ENCODE measurements at regions not wholly inside any gene's neighbourhood (a gene's known extent, or its start where the extent isn't known, plus 50 kb on each side); places are given as distances from the start of the nearest gene placed in this dataset.

GRCh38 chr17:53950207-53950857, 127.6 kb downstream of the KIF2B start:
- no peak overlapping the region for H3K4me3 Mint-ChIP-seq
- H3K9me3 Mint-ChIP-seq, result peaks cover 24% of the 10 kb centered on the region
- H3K27me3 Mint-ChIP-seq (ENCODE audit: low read depth), result no peaks in the 10 kb centered on the region
- H3K36me3 Mint-ChIP-seq (ENCODE audit: low read depth), result no peaks in the 10 kb centered on the region
- no peak overlapping the region for H3K27ac Mint-ChIP-seq
- H3K4me1 Mint-ChIP-seq, result no peaks in the 10 kb centered on the region
- peak in 1 of 3 experiments; percentile 31 for TF ChIP-seq CTCF (IDR thresholded peaks at IDR 0.05; ENCODE audit: unreplicated experiment in 3 of 3)

GRCh38 chr17:53950858-53951250, 128.1 kb downstream of the KIF2B start:
- Mint-ChIP-seq H3K4me1 (no peaks in the 10 kb centered on the region), H3K27me3 (ENCODE audit: low read depth) (no peaks in the 10 kb centered on the region), H3K27ac (no peak overlapping the region), H3K4me3 (no peak overlapping the region), H3K36me3 (ENCODE audit: low read depth) (no peaks in the 10 kb centered on the region), H3K9me3 (peaks cover 27% of the 10 kb centered on the region)
- TF ChIP-seq CTCF (IDR thresholded peaks at IDR 0.05; ENCODE audit: unreplicated experiment in 3 of 3), result no peak

GRCh38 chr17:53971361-53971760, 148.6 kb downstream of the KIF2B start:
- no peak overlapping the region for H3K27ac Mint-ChIP-seq
- H3K4me1 Mint-ChIP-seq, result no peaks in the 10 kb centered on the region

GRCh38 chr17:53979991-53980390, 157.3 kb downstream of the KIF2B start:
- no peak overlapping the region for H3K27ac Mint-ChIP-seq
- H3K4me1 Mint-ChIP-seq, result no peaks in the 10 kb centered on the region
- no peaks in the 10 kb centered on the region for H3K36me3 Mint-ChIP-seq (ENCODE audit: low read depth)
- H3K9me3 Mint-ChIP-seq, result no peaks in the 10 kb centered on the region
- H3K27me3 Mint-ChIP-seq (ENCODE audit: low read depth), result no peaks in the 10 kb centered on the region
- no peak overlapping the region for H3K4me3 Mint-ChIP-seq
- no peak for TF ChIP-seq CTCF (IDR thresholded peaks at IDR 0.05; ENCODE audit: unreplicated experiment in 3 of 3)

More at GRCh38 chr17:53971361-53971760, 148.6 kb downstream of the KIF2B start:
- Mint-ChIP-seq H3K4me3 (no peak overlapping the region), H3K9me3 (no peaks in the 10 kb centered on the region), H3K36me3 (ENCODE audit: low read depth) (no peaks in the 10 kb centered on the region), H3K27me3 (ENCODE audit: low read depth) (no peaks in the 10 kb centered on the region)
- TF ChIP-seq CTCF (IDR thresholded peaks at IDR 0.05; ENCODE audit: unreplicated experiment in 3 of 3), result no peak

- H3K27me3 Mint-ChIP-seq (ENCODE audit: low read depth), result peaks cover 4% of the 10 kb centered on the region
- H3K4me3 Mint-ChIP-seq, result no peak overlapping the region
- no peaks in the 10 kb centered on the region for H3K4me1 Mint-ChIP-seq
- H3K36me3 Mint-ChIP-seq (ENCODE audit: low read depth), result no peaks in the 10 kb centered on the region
- TF ChIP-seq CTCF (IDR thresholded peaks at IDR 0.05; ENCODE audit: unreplicated experiment in 3 of 3), result no peak
- no peaks in the 10 kb centered on the region for H3K9me3 Mint-ChIP-seq
- H3K27ac Mint-ChIP-seq, result no peak overlapping the region
Measured at GRCh38 chr17:53996131-53996530, 173.4 kb downstream of the KIF2B start.

GRCh38 chr17:53996890-53997289, 174.2 kb downstream of the KIF2B start:
- no peaks in the 10 kb centered on the region for H3K9me3 Mint-ChIP-seq
- no peak for TF ChIP-seq CTCF (IDR thresholded peaks at IDR 0.05; ENCODE audit: unreplicated experiment in 3 of 3)
- no peaks in the 10 kb centered on the region for H3K36me3 Mint-ChIP-seq (ENCODE audit: low read depth)
- no peaks in the 10 kb centered on the region for H3K4me1 Mint-ChIP-seq
- no peak overlapping the region for H3K4me3 Mint-ChIP-seq
- H3K27me3 Mint-ChIP-seq (ENCODE audit: low read depth), result peaks cover 4% of the 10 kb centered on the region
- no peak overlapping the region for H3K27ac Mint-ChIP-seq
